Liver (tissue), 3 donors: ENCODE measurements at regions not wholly inside any gene's neighbourhood (a gene's known extent, or its start where the extent isn't known, plus 50 kb on each side); places are given as distances from the start of the nearest gene placed in this dataset.

Source experiments
- ATF3 ChIP-seq: IDR thresholded peaks from 2 replicates; pipeline ENCODE4 v1.6.1; 2016; ENCODE audit warnings: antibody characterized with exemption
- CTCF ChIP-seq: fragments of 150-350 bp; IDR thresholded peaks from 2 replicates; pipeline ENCODE4 v1.5.1; 2017; ENCODE audit warnings: improper control_type of control experiment, low read depth, low read length; ENCODE audit not compliant: missing input control
- EGR1 ChIP-seq, 2 donors: IDR thresholded peaks; 2 replicates each; pipeline ENCODE4 v1.6.1; 2016 to 2018; ENCODE audit warnings: antibody characterized with exemption in 2 of 2, low read depth in 2 of 2
- GABPA ChIP-seq, 2 donors: IDR thresholded peaks in 1 of 2; conservative IDR thresholded peaks in 1 of 2; 2 replicates each; pipeline ENCODE4 v1.6.1; 2016; ENCODE audit warnings: antibody characterized with exemption in 2 of 2, mild to moderate bottlenecking in 1 of 2, moderate library complexity in 1 of 2
- HNF4G ChIP-seq: IDR thresholded peaks from 2 replicates; pipeline ENCODE4 v1.6.1; 2016; ENCODE audit warnings: antibody characterized with exemption
- MAX ChIP-seq: IDR thresholded peaks from 2 replicates; pipeline ENCODE4 v1.6.1; 2016; ENCODE audit warnings: antibody characterized with exemption
- REST ChIP-seq: IDR thresholded peaks from 2 replicates; pipeline ENCODE4 v1.6.1; 2016; ENCODE audit warnings: antibody characterized with exemption, mild to moderate bottlenecking
- RXRA ChIP-seq, 2 donors: IDR thresholded peaks; 2 replicates each; pipeline ENCODE4 v1.6.1; 2017 to 2018; ENCODE audit warnings: antibody characterized with exemption in 2 of 2, mild to moderate bottlenecking in 1 of 2
- SP1 ChIP-seq: IDR thresholded peaks from 2 replicates; pipeline ENCODE4 v1.6.1; 2018; ENCODE audit warnings: antibody characterized with exemption, mild to moderate bottlenecking
- TAF1 ChIP-seq: conservative IDR thresholded peaks from 2 replicates; pipeline ENCODE4 v1.6.1; 2016; ENCODE audit warnings: antibody characterized with exemption, mild to moderate bottlenecking
- donor health status: healthy.
- donor health status: healthy.

- no peak for TF ChIP-seq REST
- TF ChIP-seq CTCF: no peak
- TF ChIP-seq SP1: no peak
- TF ChIP-seq MAX: no peak
- TF ChIP-seq ATF3: no peak
- no peak for TF ChIP-seq EGR1 (IDR thresholded peaks at IDR 0.05; ENCODE audit: low read depth in 2 of 2)
- TF ChIP-seq GABPA (IDR thresholded peaks at IDR 0.05 in 1 of 2, conservative IDR thresholded peaks at IDR 0.05 in 1 of 2): no peak
- TF ChIP-seq RXRA (IDR thresholded peaks at IDR 0.05): no peak
- no peak for TF ChIP-seq TAF1
- no peak for TF ChIP-seq HNF4G
These were observed 54.0 kb upstream of the SNX9 start for GRCh38 chr6:157768863-157769551.
